Breast epithelium (tissue), 3 donors: ENCODE measurements at regions not wholly inside any gene's neighbourhood (a gene's known extent, or its start where the extent isn't known, plus 50 kb on each side); places are given as distances from the start of the nearest gene placed in this dataset.

Experiments used
- CTCF ChIP-seq, 3 donors: fragments of 450-650 bp; IDR thresholded peaks; one replicate each; pipeline ENCODE4 v1.5.1; 2016 to 2017; ENCODE audit warnings: antibody characterized with exemption in 3 of 3, mild to moderate bottlenecking in 3 of 3, moderate library complexity in 3 of 3
- POLR2A ChIP-seq: fragments of 450-650 bp; IDR thresholded peaks from one replicate; pipeline ENCODE4 v1.6.1; 2016; ENCODE audit warnings: antibody characterized with exemption, mild to moderate bottlenecking, moderate library complexity
- POLR2AphosphoS5 ChIP-seq, 3 donors: sonication (generic); formaldehyde crosslinking; IDR thresholded peaks; one replicate each; pipeline ENCODE4 v1.6.1; 2017; ENCODE audit warnings: antibody characterized with exemption in 3 of 3

GRCh38 chr6:67811239-67812037 is 823.6 kb upstream of the ADGRB3 start:
- no peak for TF ChIP-seq CTCF (IDR thresholded peaks at IDR 0.05)
- TF ChIP-seq POLR2A: no peak
- no peak for TF ChIP-seq POLR2AphosphoS5 (IDR thresholded peaks at IDR 0.05)
